ENCODE measurements at regions not wholly inside any gene's neighbourhood (a gene's known extent, or its start where the extent isn't known, plus 50 kb on each side); places are given as distances from the start of the nearest gene placed in this dataset.

DNA sequence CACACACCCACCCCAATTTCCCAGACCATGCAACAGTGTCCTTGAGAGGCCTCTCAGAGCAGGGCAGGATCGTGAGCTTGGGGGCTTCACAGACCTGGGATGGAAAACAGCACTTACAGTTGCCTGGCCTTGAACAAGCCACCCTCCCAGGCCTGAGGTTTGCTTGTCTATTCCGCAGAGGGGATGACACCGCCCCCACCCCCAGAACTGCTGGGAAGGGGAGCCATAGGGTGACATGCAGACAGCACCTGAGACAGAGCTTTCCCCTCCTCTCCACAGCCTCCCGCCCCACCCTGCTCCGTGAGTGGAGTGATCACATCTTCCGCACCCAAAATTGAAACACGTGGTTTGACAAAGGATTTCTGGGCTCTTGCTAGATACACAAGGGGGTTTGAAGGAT is 131.5 kb upstream of the TNRC6C start:
- Histone ChIP-seq H3K36me3 (ENCODE audit: control insufficient read depth, insufficient read depth, low read length) (no peaks in the 10 kb centered on the region), H3K27ac (ENCODE audit: insufficient read depth, low read length, poor library complexity, severe bottlenecking) (no peak overlapping the region), H3K27me3 (replicated peaks; ENCODE audit: control insufficient read depth, insufficient read depth, low read length, poor library complexity, severe bottlenecking) (no peaks in the 10 kb centered on the region), H3K4me3 (ENCODE audit: insufficient read depth, low read depth, low read length, poor library complexity, severe bottlenecking) (no peak overlapping the region), H3K9me3 (ENCODE audit: control insufficient read depth, low read length) (no peaks in the 10 kb centered on the region), H3K4me1 (ENCODE audit: control insufficient read depth, insufficient read depth, low read length, poor library complexity, severe bottlenecking) (peaks cover 15% of the 10 kb centered on the region)
- DNase-seq: no peak

DNA sequence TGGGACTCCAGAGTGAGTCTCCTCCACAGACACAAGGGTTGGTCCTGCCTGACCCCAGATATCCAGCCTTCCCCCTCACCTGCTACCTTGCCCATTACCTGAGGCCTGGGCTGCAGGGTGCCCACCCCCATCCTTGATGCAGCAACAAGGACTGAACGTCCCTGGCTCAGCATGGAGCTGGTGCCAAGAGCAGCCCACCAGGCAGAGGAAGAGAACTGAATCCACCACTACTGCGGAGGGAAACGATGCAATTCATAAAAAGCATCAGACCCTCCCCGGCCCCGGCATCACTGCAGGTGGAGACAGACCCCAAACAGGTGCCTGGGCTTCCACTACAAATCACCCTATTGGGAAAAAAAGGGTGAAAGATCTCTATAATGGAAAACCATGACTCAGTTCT is 131.0 kb upstream of the TNRC6C start:
- Histone ChIP-seq H3K4me1 (ENCODE audit: control insufficient read depth, insufficient read depth, low read length, poor library complexity, severe bottlenecking) (peaks cover 15% of the 10 kb centered on the region), H3K9me3 (ENCODE audit: control insufficient read depth, low read length) (no peaks in the 10 kb centered on the region), H3K4me3 (ENCODE audit: insufficient read depth, low read depth, low read length, poor library complexity, severe bottlenecking) (no peak overlapping the region), H3K27me3 (replicated peaks; ENCODE audit: control insufficient read depth, insufficient read depth, low read length, poor library complexity, severe bottlenecking) (no peaks in the 10 kb centered on the region), H3K36me3 (ENCODE audit: control insufficient read depth, insufficient read depth, low read length) (no peaks in the 10 kb centered on the region), H3K27ac (ENCODE audit: insufficient read depth, low read length, poor library complexity, severe bottlenecking) (no peak overlapping the region)
- no peak for DNase-seq

DNA sequence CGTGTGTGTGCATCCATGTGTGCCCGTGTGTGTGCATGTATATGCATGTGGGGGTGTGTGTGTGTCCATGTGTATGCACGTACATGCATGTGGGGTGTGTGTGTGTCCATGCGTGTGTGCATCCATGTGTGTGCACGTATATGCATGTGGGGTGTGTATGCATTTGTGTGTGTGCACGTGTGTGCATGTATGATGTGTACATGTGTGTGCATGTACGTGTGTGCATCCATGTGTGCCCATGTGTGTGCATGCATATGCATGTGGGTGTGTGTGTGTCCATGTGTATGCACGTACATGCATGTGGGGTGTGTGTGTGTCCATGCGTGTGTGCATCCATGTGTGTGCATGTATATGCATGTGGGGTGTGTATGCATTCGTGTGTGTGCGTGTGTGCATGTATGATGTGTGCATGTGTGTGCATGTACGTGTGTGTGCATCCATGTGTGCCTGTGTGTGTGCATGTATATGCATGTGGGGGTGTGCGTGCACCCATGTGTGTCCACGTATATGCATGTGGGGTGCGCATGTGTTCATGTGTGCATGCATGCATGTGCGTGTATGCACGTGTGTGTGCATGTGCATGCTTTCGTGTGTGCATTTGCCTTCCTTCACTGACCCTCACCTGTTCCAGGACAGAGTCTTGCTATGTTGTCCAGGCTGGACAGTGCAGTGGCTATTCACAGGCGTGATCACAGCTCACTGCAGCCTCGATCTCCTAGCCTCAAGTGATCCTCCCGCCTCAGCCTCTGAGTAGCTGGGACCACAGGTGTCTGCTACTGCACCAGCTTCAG is 129.6 kb upstream of the TNRC6C start:
- Histone ChIP-seq H3K36me3 (ENCODE audit: control insufficient read depth, insufficient read depth, low read length) (no peaks in the 10 kb centered on the region), H3K4me1 (ENCODE audit: control insufficient read depth, insufficient read depth, low read length, poor library complexity, severe bottlenecking) (peaks cover 15% of the 10 kb centered on the region), H3K27me3 (replicated peaks; ENCODE audit: control insufficient read depth, insufficient read depth, low read length, poor library complexity, severe bottlenecking) (no peaks in the 10 kb centered on the region), H3K9me3 (ENCODE audit: control insufficient read depth, low read length) (no peaks in the 10 kb centered on the region), H3K27ac (ENCODE audit: insufficient read depth, low read length, poor library complexity, severe bottlenecking) (no peak overlapping the region), H3K4me3 (ENCODE audit: insufficient read depth, low read depth, low read length, poor library complexity, severe bottlenecking) (no peak overlapping the region)
- no peak for DNase-seq

DNA sequence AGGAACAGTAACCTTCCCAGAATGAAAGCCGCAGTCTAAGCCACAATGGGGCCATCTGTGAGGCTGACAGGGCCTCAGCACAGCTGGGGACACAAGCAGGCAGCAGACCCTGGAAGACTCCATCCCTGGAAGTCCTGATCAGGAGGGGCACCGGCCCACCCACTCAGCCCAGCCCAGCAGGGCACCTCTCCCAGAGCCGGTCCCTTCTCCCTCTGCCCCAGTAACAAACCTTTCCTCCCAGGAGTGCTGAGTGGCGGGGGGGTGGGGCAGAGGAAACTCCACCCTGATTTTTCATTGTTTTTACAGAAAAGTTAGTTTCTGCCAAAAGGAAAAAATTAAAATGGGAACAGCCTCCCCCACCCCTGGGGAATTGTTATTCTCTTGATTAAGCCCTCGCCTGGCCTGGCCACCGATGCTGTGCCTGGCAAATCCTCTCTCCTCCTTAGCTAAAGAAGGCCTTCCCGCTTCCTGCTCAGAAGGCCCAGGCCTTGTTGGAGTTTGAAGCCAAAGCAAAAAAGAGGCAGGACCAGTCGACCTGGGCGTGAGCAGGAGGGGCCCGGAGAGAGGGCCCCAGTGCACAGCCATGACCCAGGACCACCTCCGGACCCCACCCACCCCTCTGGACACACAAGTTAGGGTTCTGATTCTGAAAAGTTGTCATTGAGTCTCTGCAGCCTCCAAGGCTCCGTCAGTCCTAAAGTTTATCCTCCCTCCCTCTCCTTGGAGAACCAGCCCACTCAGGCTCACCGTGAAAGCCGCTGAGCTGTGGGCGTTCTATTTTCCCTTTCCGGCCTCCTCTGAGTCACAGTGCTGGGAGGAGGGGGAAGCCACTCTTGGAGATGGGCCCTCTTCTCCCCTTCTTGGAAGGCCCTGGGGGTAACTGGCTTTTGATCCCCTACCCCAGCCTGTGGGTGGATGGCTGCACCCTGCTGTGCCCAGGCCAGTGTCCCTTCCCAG is 128.4 kb upstream of the TNRC6C start:
- H3K27me3 ChIP-seq (replicated peaks; ENCODE audit: control insufficient read depth, insufficient read depth, low read length, poor library complexity, severe bottlenecking): no peaks in the 10 kb centered on the region
- H3K4me1 ChIP-seq (ENCODE audit: control insufficient read depth, insufficient read depth, low read length, poor library complexity, severe bottlenecking): peaks cover 25% of the 10 kb centered on the region
- DNase-seq: no peak
- no peak overlapping the region for H3K4me3 ChIP-seq (ENCODE audit: insufficient read depth, low read depth, low read length, poor library complexity, severe bottlenecking)
- no peak overlapping the region for H3K27ac ChIP-seq (ENCODE audit: insufficient read depth, low read length, poor library complexity, severe bottlenecking)
- H3K36me3 ChIP-seq (ENCODE audit: control insufficient read depth, insufficient read depth, low read length): no peaks in the 10 kb centered on the region
- no peaks in the 10 kb centered on the region for H3K9me3 ChIP-seq (ENCODE audit: control insufficient read depth, low read length)

DNA sequence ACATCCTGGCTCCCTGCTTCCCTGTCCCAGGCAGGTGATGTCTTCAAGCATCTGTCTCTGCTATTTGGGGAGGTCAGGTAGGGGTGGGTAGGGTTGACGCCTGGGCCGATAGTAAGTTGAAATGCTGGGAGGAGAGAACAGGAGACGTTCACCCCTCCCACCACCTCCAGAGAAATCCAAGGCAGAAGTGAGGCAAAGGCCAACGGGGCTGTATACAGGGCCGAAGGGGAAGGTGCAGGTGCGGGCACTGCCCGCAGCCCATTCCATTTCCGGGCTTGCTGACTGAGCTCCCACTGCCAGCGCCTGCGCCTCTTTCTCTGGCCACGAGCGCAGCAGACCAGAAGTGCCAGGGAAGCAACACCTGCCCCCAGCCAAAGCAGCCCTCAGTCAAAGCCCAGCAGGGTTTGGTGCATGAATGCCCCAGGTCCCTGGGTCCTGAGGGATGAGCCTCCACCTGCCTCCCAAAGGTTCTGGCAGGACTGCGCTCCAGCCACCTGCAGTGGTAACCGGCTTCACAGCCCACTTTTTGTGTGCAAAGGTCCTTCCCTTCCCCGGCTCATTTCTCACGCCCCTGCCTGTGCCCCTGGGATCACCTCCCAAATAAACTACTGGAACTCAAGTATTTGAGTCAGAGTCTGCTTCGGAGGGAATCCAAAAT is 127.6 kb upstream of the TNRC6C start:
- no peak overlapping the region for H3K4me3 ChIP-seq (ENCODE audit: insufficient read depth, low read depth, low read length, poor library complexity, severe bottlenecking)
- no peaks in the 10 kb centered on the region for H3K36me3 ChIP-seq (ENCODE audit: control insufficient read depth, insufficient read depth, low read length)
- peaks cover 25% of the 10 kb centered on the region for H3K4me1 ChIP-seq (ENCODE audit: control insufficient read depth, insufficient read depth, low read length, poor library complexity, severe bottlenecking)
- DNase-seq: no peak
- no peaks in the 10 kb centered on the region for H3K27me3 ChIP-seq (replicated peaks; ENCODE audit: control insufficient read depth, insufficient read depth, low read length, poor library complexity, severe bottlenecking)
- H3K9me3 ChIP-seq (ENCODE audit: control insufficient read depth, low read length): no peaks in the 10 kb centered on the region
- H3K27ac ChIP-seq (ENCODE audit: insufficient read depth, low read length, poor library complexity, severe bottlenecking): no peak overlapping the region

DNA sequence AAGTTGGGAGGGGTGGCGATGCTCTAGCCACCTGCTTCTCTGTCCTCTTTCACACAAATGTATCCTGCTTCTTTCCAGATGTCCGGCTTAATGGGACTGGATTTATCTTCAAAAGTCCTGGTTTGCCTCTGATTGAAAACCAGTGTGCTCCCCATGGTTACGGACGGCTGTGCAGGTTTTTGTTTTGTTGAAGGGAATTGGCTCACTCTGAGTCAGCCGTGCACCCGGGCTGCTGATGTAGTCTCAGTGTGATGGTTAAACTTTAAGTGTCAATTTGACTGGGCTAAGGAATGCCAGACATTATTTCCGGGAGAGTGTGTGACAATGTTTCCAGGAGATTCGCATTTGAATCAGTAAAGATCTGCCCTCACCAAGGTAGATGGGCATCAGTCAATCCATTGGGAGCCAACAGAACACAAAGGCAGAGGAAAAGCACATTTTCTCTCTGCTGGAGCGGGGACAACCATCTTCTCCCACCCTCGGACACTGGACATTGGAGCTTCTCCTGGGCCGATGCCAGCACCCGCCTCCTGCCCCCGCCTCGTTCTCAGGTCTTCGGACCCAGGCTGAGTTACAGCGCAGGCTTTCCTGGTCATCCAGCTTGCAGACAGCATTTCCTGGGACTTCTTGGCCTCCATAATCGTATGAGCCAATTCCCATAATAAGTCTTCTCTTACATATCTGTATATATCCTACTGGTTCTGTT is 126.9 kb upstream of the TNRC6C start:
- Histone ChIP-seq H3K9me3 (ENCODE audit: control insufficient read depth, low read length) (no peaks in the 10 kb centered on the region), H3K4me3 (ENCODE audit: insufficient read depth, low read depth, low read length, poor library complexity, severe bottlenecking) (no peak overlapping the region), H3K27ac (ENCODE audit: insufficient read depth, low read length, poor library complexity, severe bottlenecking) (no peak overlapping the region), H3K36me3 (ENCODE audit: control insufficient read depth, insufficient read depth, low read length) (no peaks in the 10 kb centered on the region), H3K27me3 (replicated peaks; ENCODE audit: control insufficient read depth, insufficient read depth, low read length, poor library complexity, severe bottlenecking) (no peaks in the 10 kb centered on the region), H3K4me1 (ENCODE audit: control insufficient read depth, insufficient read depth, low read length, poor library complexity, severe bottlenecking) (peaks cover 25% of the 10 kb centered on the region)
- DNase-seq: no peak

DNA sequence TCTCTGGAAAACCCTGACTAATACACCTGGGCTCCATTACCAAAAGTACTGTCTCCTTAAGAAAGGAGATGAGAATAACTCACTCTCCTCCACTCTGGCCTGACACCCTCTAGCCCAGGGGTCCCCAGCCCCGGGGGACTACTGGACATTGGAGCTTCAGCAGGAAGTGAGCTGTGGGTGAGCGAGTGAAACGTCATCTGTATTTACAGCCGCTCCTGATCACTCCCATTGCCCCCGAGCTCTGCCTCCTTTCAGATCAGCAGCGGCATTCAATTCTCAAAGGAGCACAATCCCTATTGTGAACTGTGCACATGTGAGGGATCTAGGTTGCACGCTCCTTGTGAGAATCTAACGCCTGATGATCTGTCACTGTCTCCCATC is 126.3 kb upstream of the TNRC6C start:
- Histone ChIP-seq H3K4me1 (ENCODE audit: control insufficient read depth, insufficient read depth, low read length, poor library complexity, severe bottlenecking) (peaks cover 25% of the 10 kb centered on the region), H3K4me3 (ENCODE audit: insufficient read depth, low read depth, low read length, poor library complexity, severe bottlenecking) (no peak overlapping the region), H3K9me3 (ENCODE audit: control insufficient read depth, low read length) (no peaks in the 10 kb centered on the region), H3K27me3 (replicated peaks; ENCODE audit: control insufficient read depth, insufficient read depth, low read length, poor library complexity, severe bottlenecking) (no peaks in the 10 kb centered on the region), H3K36me3 (ENCODE audit: control insufficient read depth, insufficient read depth, low read length) (no peaks in the 10 kb centered on the region), H3K27ac (ENCODE audit: insufficient read depth, low read length, poor library complexity, severe bottlenecking) (no peak overlapping the region)
- no peak for DNase-seq

DNA sequence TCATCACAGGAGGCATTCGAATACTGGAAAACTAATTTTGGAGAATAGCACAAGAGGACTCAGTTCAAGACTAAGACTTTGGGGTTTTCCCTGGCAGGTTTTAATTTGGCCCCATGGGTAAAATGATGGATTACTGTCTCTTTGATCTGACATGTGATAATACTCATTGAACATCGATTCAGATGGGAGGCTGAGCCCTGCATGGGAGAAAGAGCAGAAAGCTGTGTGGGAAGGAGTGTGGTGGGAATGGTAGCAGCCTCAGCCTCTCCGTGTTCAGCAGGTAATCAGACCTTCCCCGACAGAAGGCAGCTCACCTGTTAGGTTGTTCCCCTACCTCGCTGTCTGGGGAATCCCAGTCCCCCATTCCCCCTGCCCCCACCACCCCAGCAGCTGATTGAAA is 124.7 kb upstream of the TNRC6C start:
- DNase-seq: no peak
- Histone ChIP-seq H3K27ac (ENCODE audit: insufficient read depth, low read length, poor library complexity, severe bottlenecking) (no peak overlapping the region), H3K9me3 (ENCODE audit: control insufficient read depth, low read length) (no peaks in the 10 kb centered on the region), H3K4me1 (ENCODE audit: control insufficient read depth, insufficient read depth, low read length, poor library complexity, severe bottlenecking) (peaks cover 25% of the 10 kb centered on the region), H3K27me3 (replicated peaks; ENCODE audit: control insufficient read depth, insufficient read depth, low read length, poor library complexity, severe bottlenecking) (no peaks in the 10 kb centered on the region), H3K4me3 (ENCODE audit: insufficient read depth, low read depth, low read length, poor library complexity, severe bottlenecking) (no peak overlapping the region), H3K36me3 (ENCODE audit: control insufficient read depth, insufficient read depth, low read length) (no peaks in the 10 kb centered on the region)

DNA sequence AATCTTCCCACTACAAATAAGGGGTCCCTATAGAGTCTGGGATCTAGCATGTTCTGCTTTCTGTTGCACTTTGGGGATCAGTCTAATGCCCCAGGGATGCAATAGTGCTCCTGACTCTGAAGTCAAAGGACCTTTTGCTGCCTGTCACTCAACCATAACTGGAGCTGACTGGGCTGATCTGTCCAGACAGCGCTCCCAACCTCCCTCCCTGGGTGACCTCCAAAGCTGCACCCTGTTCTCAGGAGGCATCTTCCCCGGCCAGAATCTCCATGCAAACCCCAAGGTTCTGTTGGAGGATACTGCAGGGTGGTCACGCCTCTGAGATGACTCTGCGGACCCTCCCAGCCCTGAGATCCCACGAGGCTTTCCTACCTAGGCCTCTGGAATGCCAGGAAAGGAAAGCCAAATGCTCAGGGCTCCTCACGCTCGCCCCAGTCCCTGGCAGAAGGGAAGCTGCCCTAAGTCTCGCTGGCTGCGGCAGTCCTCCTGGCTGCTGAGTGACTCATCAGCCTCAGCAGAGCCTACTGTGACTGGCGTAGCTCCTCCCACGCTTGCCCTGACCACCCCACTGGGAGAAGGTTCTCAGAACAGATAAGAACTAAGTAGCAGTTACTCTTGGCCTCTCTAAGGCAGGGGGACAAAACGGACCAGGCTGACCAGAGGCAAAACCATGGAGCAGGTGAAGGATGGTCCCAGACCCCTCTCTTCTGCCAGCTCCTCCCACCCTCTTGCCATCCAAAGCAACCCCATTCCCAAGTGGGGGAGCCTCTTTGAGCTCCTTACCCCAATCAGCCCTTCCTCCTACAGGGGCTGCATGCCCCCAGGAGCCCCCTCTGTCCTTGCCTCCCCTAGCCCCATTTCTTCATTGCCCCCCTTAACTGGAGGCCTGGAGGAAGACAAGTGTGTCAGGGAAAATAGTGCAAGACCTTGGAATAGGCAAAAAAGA is 124.1 kb upstream of the TNRC6C start:
- Histone ChIP-seq H3K27me3 (replicated peaks; ENCODE audit: control insufficient read depth, insufficient read depth, low read length, poor library complexity, severe bottlenecking) (no peaks in the 10 kb centered on the region), H3K9me3 (ENCODE audit: control insufficient read depth, low read length) (no peaks in the 10 kb centered on the region), H3K4me3 (ENCODE audit: insufficient read depth, low read depth, low read length, poor library complexity, severe bottlenecking) (no peak overlapping the region)

More for the DNA sequence above, 124.1 kb upstream of the TNRC6C start:
- H3K36me3 ChIP-seq (ENCODE audit: control insufficient read depth, insufficient read depth, low read length): no peaks in the 10 kb centered on the region
- peak; percentile 25 to 43 (median 41) for DNase-seq
- no peak overlapping the region for H3K27ac ChIP-seq (ENCODE audit: insufficient read depth, low read length, poor library complexity, severe bottlenecking)
- H3K4me1 ChIP-seq (ENCODE audit: control insufficient read depth, insufficient read depth, low read length, poor library complexity, severe bottlenecking): peaks cover 25% of the 10 kb centered on the region

Data from effector memory CD4-positive, alpha-beta T cell (primary cell).